NCI-H128 (cell line): ENCODE measurements at regions not wholly inside any gene's neighbourhood (a gene's known extent, or its start where the extent isn't known, plus 50 kb on each side); places are given as distances from the start of the nearest gene placed in this dataset.
"Not testable (repeated sequence)": the region's sequence is repeated elsewhere in the genome, so short reads cannot be mapped to it uniquely, and the experiment has no call there.

ENCODE experiments used
- DNase-seq: peaks from one replicate; lab custom pipeline; 2025; ENCODE audit not compliant: unreplicated experiment; lab: John Stamatoyannopoulos, UW

DNA sequence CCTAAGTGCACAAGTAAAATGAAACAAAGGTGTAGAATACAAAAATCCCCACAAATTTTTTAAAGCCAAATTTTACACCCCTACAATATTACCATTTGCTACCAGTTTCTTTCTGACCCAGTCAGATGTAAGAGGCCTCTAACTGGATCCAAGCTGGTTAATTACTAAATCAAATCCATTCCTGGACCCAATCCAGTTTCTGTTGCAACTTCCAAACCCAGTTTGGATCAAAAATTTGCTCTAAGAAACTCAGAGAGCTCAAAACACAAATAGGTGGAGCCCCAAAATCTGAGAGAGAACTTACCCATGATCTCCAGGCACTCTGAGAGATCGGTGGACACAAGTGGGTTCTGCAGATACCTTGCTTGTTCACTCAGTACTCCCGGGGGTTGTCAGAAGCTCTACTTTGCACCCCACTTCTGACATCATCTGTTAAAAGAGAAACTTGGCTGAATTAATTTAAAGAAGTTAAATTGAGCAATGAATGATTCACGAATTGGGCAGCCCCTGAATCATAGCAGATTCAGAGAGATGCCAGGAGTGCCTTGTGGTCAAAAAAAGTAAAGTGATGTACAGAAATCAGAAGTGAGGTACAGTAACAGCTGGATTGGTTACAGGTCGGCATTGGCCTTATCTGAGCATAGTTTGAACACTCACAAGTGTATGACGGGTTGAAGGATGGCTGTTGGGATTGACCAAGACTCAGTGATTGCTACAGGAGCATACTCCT, 448.0 kb downstream of the KCNT2 start:
- DNase-seq: no peak

DNA sequence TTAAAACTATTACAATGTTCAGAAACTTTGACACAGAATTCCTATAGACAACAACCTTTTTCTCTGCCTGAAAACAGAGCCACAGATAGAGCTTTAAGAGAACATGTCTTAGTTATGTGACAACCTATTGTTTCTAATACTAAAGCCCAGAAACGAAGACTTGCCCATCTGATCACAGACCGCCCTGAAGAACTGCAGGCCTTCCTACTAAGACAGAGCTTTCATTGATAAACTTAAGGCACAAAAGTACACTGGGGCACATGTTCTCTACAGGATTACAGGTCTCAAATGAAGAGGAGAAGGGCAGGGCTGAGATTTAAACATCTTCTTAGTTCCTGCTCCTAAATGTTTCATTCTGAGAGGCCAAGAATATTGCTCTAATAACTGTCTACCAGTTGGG, 452.7 kb downstream of the KCNT2 start:
- no peak for DNase-seq

DNA sequence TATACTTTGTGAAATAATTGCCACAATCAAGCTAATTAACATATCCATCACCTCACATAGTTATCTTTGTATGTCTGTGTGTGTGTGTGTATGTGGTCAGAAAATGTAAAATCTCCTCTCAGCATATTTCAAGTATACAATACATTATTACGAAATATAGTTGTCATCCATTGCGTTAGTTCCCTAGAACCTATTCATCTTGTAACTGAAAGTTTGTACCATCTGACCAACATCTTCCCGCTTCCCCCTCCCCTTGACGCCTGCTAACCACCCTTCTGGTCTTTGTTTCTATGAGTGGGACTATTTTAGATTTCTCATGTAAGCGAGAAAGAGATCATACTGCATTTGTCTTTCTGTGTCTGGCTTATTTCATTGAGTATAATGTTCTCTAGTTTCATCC, 455.3 kb downstream of the KCNT2 start:
- DNase-seq: no peak

DNA sequence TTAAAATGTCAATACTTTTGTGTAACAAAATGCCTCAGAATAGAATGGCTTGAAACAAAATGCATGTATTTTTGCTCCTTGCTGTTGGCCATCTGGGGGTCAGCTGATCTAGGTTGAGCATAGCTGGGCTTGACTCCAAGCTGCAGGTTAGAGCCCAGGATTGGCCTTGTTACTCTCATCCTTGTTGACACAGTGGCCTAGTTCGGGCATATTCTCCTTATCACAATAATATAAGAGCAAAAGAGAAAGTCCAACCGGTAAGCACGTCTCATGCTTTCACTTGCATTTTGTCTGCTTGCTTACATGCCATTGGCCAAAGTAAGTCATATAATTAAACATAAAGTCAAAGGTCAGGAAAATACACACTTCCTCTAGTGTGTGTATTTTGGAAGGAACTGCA, 456.2 kb downstream of the KCNT2 start:
- no peak for DNase-seq

DNA sequence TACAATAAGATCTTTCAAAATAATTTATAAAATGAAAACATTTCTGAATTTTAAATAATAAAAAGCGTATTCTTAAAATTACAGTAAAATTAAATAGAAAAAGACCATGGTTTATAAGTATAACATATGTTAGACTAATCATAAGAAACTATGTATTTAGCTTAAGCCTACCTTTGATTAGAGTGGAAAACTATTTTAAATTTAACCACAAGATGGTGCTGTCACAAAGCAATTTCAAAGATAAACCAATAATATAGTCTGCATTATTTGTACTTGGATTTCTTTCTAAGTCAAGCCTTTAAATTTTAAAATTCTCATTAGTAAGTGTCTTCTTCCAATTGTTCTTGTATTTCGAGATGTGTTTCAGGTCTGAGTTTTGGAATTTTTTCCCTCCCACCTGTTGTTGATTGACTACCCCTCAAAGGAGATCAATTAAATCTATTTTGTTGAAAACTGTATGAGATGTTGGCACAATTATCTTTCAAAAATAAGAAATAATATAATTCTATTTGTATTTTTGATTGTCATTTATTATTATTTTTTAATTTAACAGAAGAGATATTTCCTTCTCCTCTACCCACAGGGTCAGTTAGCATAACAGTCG, 459.8 kb downstream of the KCNT2 start:
- DNase-seq: peak; percentile 32

DNA sequence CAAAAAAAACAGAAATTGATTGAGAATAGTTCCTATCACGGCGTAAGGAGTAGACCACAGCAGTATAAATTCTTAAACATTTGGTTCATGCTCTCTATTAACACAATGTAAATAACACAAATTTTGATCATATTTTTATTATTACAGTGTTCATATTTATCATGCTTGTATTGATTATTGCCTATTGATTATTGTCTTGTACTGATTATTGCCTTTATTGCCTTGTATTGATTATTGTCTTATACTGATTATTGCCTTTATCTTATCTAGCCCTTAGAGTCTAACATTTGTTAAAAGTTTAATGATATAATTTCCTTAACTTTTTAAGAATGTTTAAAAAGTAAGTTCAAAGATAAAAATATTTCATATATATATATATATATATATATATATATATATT, 460.7 kb downstream of the KCNT2 start:
- DNase-seq: no peak

DNA sequence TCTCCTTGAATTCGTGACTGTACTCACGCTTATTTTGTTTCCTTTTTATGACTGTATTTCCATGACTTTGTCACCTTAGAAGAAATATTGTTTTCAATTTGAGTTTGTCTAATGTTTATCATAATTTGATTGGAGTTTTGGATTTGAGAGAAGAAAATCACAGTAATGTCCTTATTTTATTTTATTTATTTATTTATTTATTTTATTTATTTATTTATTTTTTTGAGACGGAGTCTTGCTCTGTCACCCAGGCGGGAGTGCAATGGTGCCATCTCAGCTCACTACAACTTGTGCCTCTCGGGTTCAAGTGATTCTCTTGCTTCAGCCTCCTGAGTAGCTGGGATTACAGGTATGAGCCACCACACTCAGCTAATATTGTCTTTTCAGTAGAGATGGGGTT, 463.1 kb downstream of the KCNT2 start:
- not testable (repeated sequence) for DNase-seq

DNA sequence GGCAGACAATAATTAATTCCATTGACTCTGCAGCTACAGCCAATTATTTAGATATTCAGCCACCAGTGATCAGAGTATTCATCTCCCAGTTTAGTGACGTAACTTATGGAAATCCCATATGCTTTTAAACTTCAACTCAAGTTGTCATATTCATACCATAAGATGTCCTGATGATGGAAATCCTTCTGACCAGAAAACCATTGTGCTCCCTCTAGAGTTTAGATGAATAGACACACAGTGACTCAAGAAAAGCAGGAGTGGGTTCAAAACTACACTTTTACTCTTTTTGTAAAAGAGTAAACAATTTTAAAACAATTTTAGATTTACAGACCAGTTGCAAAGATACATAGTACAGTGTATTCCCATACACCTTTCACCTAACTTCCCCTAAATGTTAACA, 463.7 kb downstream of the KCNT2 start:
- no peak for DNase-seq

DNA sequence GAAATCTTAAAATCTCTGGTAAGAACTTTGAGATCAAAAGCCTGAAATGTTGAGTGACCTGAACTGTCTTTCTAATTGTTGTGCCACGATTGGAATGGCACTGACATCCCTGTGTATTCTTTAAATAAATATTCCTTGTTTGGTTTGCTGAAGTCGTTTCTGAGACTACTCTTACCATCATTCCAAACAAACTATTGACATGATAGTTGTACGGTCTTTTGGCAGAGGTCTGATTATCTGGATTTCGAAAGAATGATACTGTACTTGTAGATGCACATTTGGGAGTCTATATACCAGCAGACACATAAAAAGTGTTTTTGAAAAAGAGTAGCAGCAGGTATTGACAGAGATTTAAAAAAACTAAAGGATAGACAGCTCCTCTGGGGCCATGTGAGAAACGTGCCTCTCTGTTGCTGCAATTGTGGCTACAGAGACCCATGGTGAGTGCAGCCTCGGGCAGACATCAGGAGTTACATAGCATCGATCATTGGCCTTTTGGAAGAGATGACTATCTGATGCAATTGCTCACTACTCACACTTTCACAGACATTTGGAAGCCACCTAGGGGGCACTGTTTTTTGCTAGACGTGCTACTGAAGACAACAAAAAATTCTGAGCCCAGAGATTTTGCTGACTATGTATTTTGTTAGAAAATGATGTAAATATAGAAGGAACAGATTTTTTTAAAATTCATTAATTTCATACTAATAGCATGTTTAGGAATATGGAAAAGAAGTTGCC, 464.5 kb downstream of the KCNT2 start:
- DNase-seq: no peak

DNA sequence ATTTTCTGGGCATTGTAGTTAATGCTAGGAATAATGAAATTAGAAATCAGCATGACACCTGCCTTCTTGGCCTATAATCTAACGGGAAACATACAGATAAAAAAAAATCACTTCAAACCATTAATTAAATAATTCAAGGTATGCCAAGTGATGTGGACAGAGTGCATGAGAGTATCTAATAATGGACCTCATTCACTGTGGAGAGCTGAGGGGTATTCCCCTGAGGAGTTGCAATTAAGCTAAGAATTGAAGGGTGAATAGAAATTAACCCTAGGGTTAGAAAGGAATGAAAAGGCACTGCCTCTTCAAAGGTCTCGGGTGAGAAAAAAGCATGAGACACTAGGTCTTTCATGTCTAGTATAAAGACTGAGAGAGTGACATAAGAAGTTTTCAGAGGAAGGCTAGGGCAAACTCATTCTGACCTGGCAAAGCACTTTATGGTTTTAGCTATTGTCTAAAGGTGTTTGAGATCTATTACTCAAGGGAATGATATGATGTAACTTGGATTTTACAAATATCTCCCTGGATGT, 466.1 kb downstream of the KCNT2 start:
- DNase-seq: no peak

DNA sequence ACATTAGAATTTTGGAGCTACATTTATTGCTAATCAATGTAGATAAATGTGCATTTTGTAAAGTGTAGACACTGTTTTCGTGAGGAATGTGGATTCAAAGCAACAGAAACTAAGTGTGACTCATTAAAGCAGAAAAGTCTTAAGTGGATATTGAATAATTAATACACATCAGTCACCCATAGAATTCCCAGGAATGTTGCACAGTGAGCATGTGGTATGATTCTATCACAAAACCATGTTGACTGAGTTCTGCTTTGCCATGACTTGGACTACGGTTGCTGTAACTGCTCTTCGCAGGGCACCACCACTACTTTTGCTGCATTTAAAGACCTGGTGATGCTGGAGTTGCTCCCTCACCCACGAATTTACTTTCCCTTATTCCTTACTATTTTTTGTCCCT, 471.8 kb downstream of the KCNT2 start:
- DNase-seq: no peak

DNA sequence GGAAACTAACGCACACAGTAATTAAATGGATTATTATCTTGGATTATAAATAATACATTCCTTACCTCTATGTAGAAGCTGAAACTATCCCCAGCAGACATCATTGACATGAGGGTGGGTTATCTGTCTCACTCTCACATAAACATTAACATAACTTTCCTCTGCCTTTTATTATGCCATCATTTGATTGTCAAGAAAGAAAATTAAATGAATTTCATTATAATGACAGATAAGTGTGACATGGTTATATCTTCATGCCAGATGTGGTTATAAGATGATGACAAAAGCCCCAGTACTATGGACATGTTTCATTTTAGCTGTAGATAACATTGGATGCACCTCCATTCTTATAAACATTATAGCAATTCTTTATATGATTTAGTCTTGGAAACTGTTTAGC, 476.5 kb downstream of the KCNT2 start:
- no peak for DNase-seq

DNA sequence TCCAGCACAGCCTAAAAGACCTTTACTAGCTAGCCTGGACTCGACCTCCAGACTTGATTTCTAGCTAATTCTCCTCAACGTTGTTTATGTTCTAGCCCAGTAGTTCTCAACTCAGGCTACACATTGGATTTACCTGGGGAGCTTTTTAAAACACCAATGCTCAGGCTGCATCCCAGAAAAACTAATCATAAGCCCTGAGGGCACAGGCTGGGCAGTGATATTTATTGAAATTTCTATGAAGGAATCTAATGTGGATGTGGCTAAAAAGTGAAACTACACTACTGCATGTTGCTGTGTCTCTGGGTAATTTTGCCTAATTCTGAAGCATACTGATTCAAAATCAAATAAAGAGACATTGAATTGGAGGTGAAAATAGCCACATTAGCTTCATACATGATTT, 479.4 kb downstream of the KCNT2 start:
- DNase-seq: no peak

DNA sequence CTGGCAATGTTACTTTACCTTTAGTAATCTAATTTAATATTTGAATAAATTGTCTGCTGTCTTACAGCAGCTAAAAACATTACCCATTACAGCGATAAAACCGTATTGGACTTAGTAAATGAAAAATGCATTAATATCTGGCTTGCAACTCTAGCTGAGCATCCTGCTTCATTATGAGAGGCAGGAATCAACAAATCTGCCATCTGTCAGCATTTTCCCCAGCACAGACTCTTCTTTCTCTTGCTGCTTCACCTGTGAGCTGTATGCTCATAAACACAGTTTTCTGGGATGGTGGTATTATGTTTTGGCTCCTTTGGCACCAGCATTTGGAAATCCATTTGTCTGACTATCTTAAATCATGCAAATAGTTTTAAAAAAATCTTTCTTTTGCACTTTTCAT, 487.1 kb downstream of the KCNT2 start:
- DNase-seq: no peak

DNA sequence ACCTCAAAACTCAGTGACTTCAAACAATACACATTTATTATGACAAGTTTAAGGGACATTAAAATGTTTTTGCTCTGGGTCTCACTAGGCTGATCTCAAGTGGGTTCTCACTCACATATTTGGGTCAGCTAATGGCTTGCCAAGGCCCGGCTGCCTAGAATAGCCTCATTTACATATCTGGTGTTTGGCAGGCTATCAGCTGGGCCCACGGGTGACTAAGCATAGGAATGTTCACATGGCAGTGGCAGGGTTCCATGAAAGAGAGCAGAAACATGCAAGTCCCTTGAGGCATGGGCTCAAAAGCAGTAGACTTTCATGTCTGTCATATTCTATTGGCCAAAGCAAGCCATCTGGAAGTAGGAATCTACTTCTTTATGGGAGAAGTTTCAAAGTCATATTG, 492.6 kb downstream of the KCNT2 start:
- DNase-seq: no peak

DNA sequence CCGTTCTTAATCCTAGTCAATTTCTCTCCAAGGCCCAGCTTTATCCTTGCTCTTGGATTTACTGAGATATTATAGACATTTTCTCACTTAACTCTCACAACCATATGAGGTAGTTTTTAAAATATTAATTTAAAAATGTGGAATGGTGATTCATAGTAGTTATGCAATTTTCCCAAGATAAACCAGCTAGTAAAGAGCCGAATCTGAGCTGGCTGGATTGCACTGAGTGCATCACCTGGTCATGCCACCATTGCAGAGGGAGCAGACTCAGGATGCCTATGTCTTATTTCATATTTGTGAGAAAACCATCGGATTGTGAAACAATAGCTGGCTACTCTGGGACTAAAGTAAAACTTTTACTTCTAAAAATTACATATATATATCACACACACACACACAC, 494.0 kb downstream of the KCNT2 start:
- DNase-seq: no peak

DNA sequence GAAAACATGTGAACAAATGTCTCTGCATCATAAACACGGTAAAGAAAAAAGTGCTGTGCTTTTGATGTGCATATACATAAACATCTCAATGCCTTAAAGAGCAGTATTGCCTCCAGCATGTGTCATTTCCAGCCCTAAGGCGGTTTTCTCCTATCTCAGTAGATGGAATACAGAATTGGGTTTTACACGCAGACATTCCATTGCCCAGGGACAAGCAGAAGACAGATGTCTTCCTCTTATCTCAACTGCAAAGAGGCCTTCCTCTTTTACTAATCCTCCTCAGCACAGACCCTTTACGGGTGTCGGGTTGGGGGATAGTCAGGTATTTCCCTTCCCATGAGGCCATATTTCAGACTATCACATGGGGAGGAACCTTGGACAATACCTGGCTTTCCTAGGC, 499.2 kb downstream of the KCNT2 start:
- not testable (repeated sequence) for DNase-seq

DNA sequence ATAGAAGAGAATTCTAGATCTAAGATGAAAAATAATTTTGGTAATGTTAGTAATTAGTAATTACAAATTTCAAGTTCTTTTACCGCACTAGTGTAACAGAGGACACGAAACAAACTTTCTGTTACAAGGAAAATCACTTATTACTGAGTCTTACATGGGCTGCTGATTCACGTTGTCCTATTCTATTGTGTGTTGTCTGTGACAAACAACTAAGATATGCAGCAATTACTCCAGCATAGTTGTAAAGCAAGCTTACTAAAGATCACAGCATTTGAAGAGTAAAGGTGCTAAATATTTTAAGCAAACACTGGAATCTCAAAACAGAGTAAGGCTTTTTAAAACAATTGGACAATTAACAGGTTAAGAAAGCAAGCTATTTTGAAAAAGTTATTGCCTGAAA, 502.3 kb downstream of the KCNT2 start:
- DNase-seq: no peak

DNA sequence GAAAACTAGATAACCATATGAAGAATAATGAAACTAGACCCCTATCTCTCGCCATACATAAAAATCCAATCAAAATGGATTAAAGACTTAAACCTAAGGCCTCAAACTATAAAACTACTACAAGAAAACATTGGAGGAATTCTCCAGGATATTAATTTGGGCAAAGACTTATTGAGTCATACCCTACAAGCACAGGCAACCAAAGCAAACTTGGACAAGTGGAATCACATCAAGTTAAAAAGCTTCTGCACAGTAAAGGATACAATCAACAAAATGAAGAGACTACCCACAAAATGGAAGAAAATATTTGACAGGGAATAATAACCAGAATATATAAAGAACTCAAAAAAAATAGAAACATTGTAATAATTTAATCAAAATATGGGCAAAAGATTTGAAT, 505.4 kb downstream of the KCNT2 start:
- no peak for DNase-seq

DNA sequence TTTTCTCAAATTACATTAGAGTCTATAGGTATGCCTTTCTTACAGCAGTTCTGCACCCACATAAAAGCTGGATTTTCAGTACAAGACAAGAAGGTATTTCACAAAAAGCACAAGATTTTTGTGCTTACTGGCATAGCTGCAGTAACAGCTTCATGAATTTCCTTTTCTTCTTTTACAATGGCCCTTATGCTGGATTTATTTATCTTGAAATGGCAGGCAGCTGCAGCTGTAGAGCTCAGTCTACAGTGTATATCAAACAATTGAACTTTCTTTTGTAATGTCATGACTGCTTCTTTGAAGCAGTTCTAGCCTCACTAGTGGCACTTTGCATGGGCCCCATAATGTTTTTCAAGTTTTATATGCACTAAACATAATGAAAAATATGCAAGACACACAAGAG, 510.2 kb downstream of the KCNT2 start:
- no peak for DNase-seq

DNA sequence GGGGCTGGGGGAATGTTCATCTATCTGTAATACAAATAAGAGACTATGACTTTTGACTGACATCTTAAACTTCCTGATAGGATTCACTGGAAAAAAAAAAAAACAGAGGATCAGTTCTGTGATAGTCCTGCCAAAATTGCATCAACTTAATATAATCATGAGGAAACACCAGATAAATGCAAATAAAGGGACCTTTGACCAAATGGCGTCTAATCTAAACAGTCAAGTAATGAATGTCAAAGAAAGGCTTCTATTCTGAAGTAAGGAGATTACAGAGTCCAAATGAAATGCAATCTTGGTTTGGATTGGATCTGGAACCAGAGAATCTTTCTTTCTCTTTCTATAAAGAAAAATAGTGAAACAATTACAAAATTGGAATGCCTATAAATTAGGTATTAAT, 513.4 kb downstream of the KCNT2 start:
- DNase-seq: no peak
